GM10266 (cell line): ENCODE measurements at regions not wholly inside any gene's neighbourhood (a gene's known extent, or its start where the extent isn't known, plus 50 kb on each side); places are given as distances from the start of the nearest gene placed in this dataset.

ENCODE experiments used
- DNase-seq: peaks from one replicate; pipeline ENCODE4 v3.0.0; 2012; ENCODE audit errors: extremely low spot score
- CTCF ChIP-seq: IDR thresholded peaks from 2 replicates; pipeline ENCODE4 v1.5.1; 2012; ENCODE audit warnings: mild to moderate bottlenecking, low read depth; ENCODE audit not compliant: control insufficient read depth, insufficient read depth; ENCODE audit errors: missing control alignments

DNA sequence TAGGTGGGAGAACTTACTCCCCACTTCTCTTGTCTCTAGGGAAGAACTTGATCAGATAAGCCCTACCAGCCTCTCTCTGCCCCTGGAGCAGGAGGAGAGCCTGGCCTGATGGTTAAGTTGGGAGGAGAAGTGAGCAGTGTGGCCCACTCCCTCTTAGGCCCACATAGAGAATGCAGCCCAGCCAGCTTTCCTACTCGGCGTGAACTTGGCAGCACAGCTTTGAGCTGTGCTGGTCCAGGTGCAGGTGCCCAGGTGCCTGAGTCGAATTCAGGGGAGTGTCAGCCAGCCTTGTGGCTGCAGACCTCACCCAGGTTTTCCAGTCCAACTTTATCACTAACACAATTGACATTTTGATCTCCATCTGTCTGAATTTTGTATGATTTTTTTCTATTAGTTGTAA is 77.6 kb upstream of the PAQR3 start:
- no peak for DNase-seq

GRCh38 chr4:79015411-79015810 is 76.2 kb upstream of the PAQR3 start:
- no peak for TF ChIP-seq CTCF

More for the DNA sequence above, 77.6 kb upstream of the PAQR3 start:
- no peak for TF ChIP-seq CTCF

GRCh38 chr4:79014230-79014629 is 75.0 kb upstream of the PAQR3 start:
- DNase-seq = no peak
- no peak for TF ChIP-seq CTCF

More at GRCh38 chr4:79015411-79015810, 76.2 kb upstream of the PAQR3 start:
- DNase-seq = no peak

- no peak for DNase-seq
- TF ChIP-seq CTCF = no peak
Observed at GRCh38 chr4:79013756-79014155, 74.5 kb upstream of the PAQR3 start.

DNA sequence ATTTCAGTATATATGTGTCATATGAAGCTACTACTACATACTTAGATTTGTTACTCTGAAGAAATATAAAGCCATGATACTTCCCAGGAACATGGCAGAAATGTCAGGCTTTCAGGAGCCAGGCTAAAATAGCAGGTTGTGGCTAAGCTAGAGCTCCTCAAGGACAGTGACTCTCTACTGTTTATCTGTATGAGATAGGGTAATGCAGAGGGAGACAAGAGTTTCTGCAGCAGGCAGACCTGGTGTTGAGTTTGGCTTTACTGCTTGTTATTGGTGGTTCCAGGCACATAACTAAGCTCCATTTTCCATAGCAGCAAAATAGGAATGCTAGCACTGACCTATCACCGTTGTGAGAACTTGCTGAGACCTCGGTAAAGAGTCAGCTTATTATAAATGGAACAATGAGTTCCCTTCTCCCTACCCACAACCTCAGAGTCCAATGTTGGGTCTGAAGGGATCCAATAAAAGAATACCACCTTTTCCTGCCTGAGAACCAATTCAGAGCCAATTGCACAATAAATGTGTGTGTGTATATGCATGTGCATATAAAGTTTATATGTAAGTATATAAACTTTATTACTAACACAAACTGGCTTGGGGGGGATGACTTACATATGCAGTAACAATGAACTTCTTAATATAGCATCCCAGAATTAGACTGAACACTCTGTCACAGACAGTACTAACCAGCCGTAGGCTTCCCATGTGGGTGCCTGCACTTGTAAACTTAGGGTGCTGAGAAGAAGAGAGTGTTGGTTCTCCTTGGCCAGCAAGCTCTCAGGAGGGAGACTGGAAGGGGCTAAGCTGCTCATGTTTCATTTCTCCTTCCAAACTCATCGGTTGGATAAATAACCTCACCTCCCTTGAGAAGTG is 51.9 kb upstream of the PAQR3 start:
- DNase-seq = no peak

DNA sequence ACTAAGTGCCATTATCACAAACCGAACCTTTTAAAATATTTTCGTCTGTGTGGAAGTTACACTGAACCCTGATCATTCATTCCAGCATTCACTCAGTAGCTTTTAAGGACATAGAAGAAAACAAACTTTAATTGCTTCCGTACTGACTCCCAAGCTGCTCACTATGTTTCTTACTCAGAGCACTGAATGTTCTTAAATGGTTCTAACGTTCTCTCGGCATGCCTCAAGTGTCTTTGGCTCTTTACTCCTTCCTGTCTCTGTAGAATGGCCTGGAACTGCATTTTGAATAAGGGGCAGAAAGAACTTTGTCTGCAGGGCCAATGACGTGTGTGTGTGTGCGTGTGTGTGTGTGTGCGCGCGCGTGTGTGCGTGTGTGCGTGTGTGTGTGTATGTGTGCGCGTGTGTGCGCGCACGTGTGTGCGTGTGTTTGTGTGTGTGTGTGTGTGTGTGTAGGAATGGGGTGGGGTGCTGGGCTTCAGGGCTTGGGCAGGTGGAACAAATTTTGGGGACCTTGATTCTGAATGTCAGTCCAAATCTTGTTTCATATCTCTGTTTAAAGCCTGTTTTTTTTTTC is 50.5 kb upstream of the PAQR3 start:
- no peak for TF ChIP-seq CTCF
- DNase-seq = no peak

More for the DNA sequence above, 51.9 kb upstream of the PAQR3 start:
- TF ChIP-seq CTCF = no peak
